ENCODE measurements at regions not wholly inside any gene's neighbourhood (a gene's known extent, or its start where the extent isn't known, plus 50 kb on each side); places are given as distances from the start of the nearest gene placed in this dataset.
"Not testable (repeated sequence)": the region's sequence is repeated elsewhere in the genome, so short reads cannot be mapped to it uniquely, and the experiment has no call there.

GRCh38 chr3:116512281-116512680, 67.0 kb upstream of the LSAMP start:
- 90 to 95% methylated on average over 2 of the region's 2 CpGs for WGBS, 2 donors
- intact Hi-C loops (cut with DNase I): no loop called here
- Histone ChIP-seq H3K27ac (no peak overlapping the region), H3K4me1 (no peaks in the 10 kb centered on the region), H3K27me3 (no peaks in the 10 kb centered on the region), H3K9me3 (no peaks in the 10 kb centered on the region), H3K4me3 (no peak overlapping the region), H3K36me3 (replicated peaks in 1 of 2; ENCODE audit: insufficient read depth in 1 of 2, low read depth in 2 of 2) (no peaks in the 10 kb centered on the region)
- no peak for DNase-seq
- TF ChIP-seq CTCF (IDR thresholded peaks at IDR 0.05) (no peak), POLR2A (IDR thresholded peaks at IDR 0.05) (no peak)
- no peak for ATAC-seq

GRCh38 chr3:116512931-116513330, 67.6 kb upstream of the LSAMP start:
- TF ChIP-seq CTCF (IDR thresholded peaks at IDR 0.05) (no peak), POLR2A (IDR thresholded peaks at IDR 0.05) (no peak)
- DNase-seq (no peak), ATAC-seq (no peak)
- Histone ChIP-seq H3K9me3 (no peaks in the 10 kb centered on the region), H3K36me3 (replicated peaks in 1 of 2; ENCODE audit: insufficient read depth in 1 of 2, low read depth in 2 of 2) (no peaks in the 10 kb centered on the region), H3K4me3 (no peak overlapping the region), H3K27ac (no peak overlapping the region), H3K27me3 (no peaks in the 10 kb centered on the region), H3K4me1 (no peaks in the 10 kb centered on the region)
- 44 to 45% methylated on average over 2 of the region's 2 CpGs for WGBS, 2 donors
- intact Hi-C loops (cut with DNase I): no loop called here

GRCh38 chr3:116515973-116516372, 70.7 kb upstream of the LSAMP start:
- H3K9me3 ChIP-seq: no peaks in the 10 kb centered on the region
- no peak overlapping the region for H3K4me3 ChIP-seq
- WGBS, 2 donors: 18 to 33% methylated on average over 2 of the region's 2 CpGs
- no peaks in the 10 kb centered on the region for H3K27me3 ChIP-seq
- DNase-seq (no peak), ATAC-seq (no peak)
- no peak overlapping the region for H3K27ac ChIP-seq
- no peaks in the 10 kb centered on the region for H3K36me3 ChIP-seq (replicated peaks in 1 of 2; ENCODE audit: insufficient read depth in 1 of 2, low read depth in 2 of 2)
- no peaks in the 10 kb centered on the region for H3K4me1 ChIP-seq
- no peak for TF ChIP-seq CTCF (IDR thresholded peaks at IDR 0.05)
- no peak for TF ChIP-seq POLR2A (IDR thresholded peaks at IDR 0.05)
- intact Hi-C loops (cut with DNase I): no loop called here

GRCh38 chr3:116517308-116517707, 72.0 kb upstream of the LSAMP start:
- Histone ChIP-seq H3K4me3 (no peak overlapping the region), H3K9me3 (no peaks in the 10 kb centered on the region), H3K27me3 (no peaks in the 10 kb centered on the region), H3K36me3 (replicated peaks in 1 of 2; ENCODE audit: insufficient read depth in 1 of 2, low read depth in 2 of 2) (no peaks in the 10 kb centered on the region), H3K4me1 (no peaks in the 10 kb centered on the region), H3K27ac (no peak overlapping the region)
- intact Hi-C loops (cut with DNase I): no loop called here
- no peak for ATAC-seq
- 0 to 73% methylated on average over 1 of the region's 1 CpG for WGBS, 2 donors
- DNase-seq: no peak
- TF ChIP-seq POLR2A (IDR thresholded peaks at IDR 0.05) (no peak), CTCF (IDR thresholded peaks at IDR 0.05) (no peak)

- H3K4me1 ChIP-seq; DNase-seq; H3K9me3 ChIP-seq; ATAC-seq; H3K36me3 ChIP-seq (replicated peaks in 1 of 2; ENCODE audit: insufficient read depth in 1 of 2, low read depth in 2 of 2); intact Hi-C loops (cut with DNase I); H3K27ac ChIP-seq; H3K27me3 ChIP-seq; H3K4me3 ChIP-seq: not testable (repeated sequence)
- WGBS, 2 donors: 83 to 85% methylated on average over 7 to 22 of the region's 26 CpGs
Measured at GRCh38 chr3:116519101-116519500, 73.8 kb upstream of the LSAMP start.

GRCh38 chr3:116519823-116520222, 74.5 kb upstream of the LSAMP start:
- 51 to 57% methylated on average over 3 of the region's 3 CpGs for WGBS, 2 donors
- ATAC-seq; H3K27me3 ChIP-seq; H3K4me1 ChIP-seq; H3K4me3 ChIP-seq; DNase-seq; intact Hi-C loops (cut with DNase I); H3K27ac ChIP-seq; H3K9me3 ChIP-seq; H3K36me3 ChIP-seq (replicated peaks in 1 of 2; ENCODE audit: insufficient read depth in 1 of 2, low read depth in 2 of 2): not testable (repeated sequence)
